ENCODE measurements at regions not wholly inside any gene's neighbourhood (a gene's known extent, or its start where the extent isn't known, plus 50 kb on each side); places are given as distances from the start of the nearest gene placed in this dataset.

DNA sequence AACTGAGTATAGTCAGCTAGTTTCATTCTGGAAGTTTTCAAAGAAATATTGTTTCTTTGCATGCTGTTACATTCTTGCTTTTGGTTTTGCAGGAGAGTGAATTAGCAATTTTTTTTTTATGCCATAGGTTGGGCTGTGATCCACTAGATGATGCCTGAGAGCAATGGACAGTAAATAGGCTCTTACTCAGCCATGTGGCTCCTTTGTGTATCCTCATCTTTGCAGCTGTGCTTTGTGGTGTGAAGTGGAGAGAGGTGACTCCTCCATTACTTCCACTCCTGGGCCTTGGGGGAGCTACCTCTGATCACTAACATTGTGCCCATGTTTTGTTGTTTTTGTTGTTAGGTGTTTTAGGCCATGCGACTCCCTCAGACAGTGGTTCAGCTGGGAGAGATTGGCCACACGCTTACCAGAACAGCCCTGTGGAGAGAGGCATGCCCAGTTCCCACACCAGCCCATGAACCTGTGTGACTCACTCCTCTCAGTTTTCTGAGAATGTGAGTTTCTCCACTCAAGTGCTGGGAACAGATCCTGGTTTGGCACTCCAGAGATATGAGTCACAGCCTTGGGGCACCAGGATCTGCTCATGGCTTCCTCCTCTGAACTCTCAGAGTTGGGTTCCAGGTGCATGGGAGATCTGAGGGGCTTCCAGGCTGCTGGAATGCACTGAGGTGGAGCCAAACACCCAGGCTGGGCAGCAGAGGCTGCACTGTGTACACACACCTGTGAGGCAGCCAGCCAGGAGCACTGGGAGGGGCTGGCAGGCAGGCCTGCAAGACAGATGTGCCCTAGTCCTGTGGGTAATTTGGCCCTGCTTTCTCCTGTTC, 785.3 kb downstream of the ROBO2 start:
- no peak overlapping the region for H3K9ac ChIP-seq (ENCODE audit: low read length)
- H2AFZ ChIP-seq (ENCODE audit: low read depth, low read length, severe bottlenecking) = no peak overlapping the region

DNA sequence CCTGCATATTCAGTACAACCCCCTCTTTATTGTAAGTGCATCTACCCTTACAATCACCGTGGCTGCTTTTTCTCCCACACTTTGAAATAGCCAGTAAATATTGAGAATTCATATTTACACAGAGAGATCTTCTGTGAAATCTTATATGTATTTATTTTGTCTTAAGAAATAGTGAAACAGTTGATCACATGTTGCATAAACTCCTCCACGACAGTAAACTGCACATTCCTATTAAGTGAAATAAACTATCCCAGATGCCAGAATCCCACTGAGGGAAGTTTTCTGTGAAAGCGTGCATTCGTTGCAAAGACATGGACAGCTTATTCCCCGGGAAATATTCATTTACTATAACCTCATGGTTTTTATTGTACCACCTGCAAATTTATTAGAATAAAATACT, 796.0 kb downstream of the ROBO2 start:
- H3K4me2 ChIP-seq (ENCODE audit: low read depth, low read length, poor library complexity, severe bottlenecking) = no peak overlapping the region
- no peaks in the 10 kb centered on the region for H4K20me1 ChIP-seq (ENCODE audit: low read depth, low read length)
- no peaks in the 10 kb centered on the region for H3K9me3 ChIP-seq (ENCODE audit: insufficient read depth, low read length)

More for the DNA sequence above, 785.3 kb downstream of the ROBO2 start:
- Histone ChIP-seq H3K27me3 (ENCODE audit: low read length) (no peaks in the 10 kb centered on the region), H3K79me2 (ENCODE audit: insufficient read depth, low read length) (no peaks in the 10 kb centered on the region), H3K9me3 (ENCODE audit: insufficient read depth, low read length) (no peaks in the 10 kb centered on the region), H3K4me2 (ENCODE audit: low read depth, low read length, poor library complexity, severe bottlenecking) (no peak overlapping the region), H3K36me3 (ENCODE audit: low read length) (no peaks in the 10 kb centered on the region), H3K4me3 (ENCODE audit: insufficient read depth, low read length, poor library complexity, severe bottlenecking) (no peak overlapping the region), H3F3A (ENCODE audit: insufficient read depth) (no peaks in the 10 kb centered on the region), H3K27ac (ENCODE audit: low read depth, low read length) (no peak overlapping the region), H4K20me1 (ENCODE audit: low read depth, low read length) (no peaks in the 10 kb centered on the region), H3K9me2 (replicated peaks; ENCODE audit: insufficient read depth, low read length) (no peaks in the 10 kb centered on the region)
- no peak for TF ChIP-seq EZH2phosphoT487 (conservative IDR thresholded peaks at IDR 0.05; ENCODE audit: low read length)
- TF ChIP-seq, protein P1, sequence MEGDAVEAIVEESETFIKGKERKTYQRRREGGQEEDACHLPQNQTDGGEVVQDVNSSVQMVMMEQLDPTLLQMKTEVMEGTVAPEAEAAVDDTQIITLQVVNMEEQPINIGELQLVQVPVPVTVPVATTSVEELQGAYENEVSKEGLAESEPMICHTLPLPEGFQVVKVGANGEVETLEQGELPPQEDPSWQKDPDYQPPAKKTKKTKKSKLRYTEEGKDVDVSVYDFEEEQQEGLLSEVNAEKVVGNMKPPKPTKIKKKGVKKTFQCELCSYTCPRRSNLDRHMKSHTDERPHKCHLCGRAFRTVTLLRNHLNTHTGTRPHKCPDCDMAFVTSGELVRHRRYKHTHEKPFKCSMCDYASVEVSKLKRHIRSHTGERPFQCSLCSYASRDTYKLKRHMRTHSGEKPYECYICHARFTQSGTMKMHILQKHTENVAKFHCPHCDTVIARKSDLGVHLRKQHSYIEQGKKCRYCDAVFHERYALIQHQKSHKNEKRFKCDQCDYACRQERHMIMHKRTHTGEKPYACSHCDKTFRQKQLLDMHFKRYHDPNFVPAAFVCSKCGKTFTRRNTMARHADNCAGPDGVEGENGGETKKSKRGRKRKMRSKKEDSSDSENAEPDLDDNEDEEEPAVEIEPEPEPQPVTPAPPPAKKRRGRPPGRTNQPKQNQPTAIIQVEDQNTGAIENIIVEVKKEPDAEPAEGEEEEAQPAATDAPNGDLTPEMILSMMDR (IDR thresholded peaks at IDR 0.05; ENCODE audit: insufficient read depth, low read length, poor library complexity, severe bottlenecking) = no peak

DNA sequence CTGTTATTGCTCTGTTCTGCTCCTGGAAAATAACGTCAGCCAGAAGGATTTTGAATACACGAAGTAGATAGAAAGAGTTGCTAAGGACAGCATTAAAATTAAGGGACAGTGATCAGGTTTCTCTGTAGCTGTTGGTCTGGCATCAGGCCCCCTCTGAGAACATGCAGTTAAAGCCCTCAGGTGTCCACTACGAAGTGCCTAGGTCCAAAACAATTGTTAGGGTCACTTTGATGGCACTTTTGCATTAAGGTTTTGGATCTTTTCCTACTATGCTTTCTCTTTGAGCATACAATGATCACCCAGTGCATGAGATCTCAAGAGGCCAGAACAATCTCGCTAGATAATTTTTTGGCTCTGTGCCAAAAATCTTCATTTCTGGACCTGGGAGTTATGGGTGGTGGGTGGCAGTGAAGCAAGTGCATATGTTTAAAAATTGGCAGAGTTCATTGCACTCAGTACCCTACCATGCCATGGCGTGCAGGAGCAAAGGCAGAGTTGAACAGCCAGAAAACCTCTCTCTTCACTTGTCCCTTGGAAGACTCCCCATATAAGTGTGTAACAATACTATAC, 797.6 kb downstream of the ROBO2 start:
- Histone ChIP-seq H3K9ac (ENCODE audit: low read length) (no peak overlapping the region), H3K27me3 (ENCODE audit: low read length) (no peaks in the 10 kb centered on the region), H4K20me1 (ENCODE audit: low read depth, low read length) (no peaks in the 10 kb centered on the region), H3K4me3 (ENCODE audit: insufficient read depth, low read length, poor library complexity, severe bottlenecking) (no peak overlapping the region), H3K4me2 (ENCODE audit: low read depth, low read length, poor library complexity, severe bottlenecking) (no peak overlapping the region), H3K36me3 (ENCODE audit: low read length) (no peaks in the 10 kb centered on the region), H2AFZ (ENCODE audit: low read depth, low read length, severe bottlenecking) (no peak overlapping the region), H3K9me3 (ENCODE audit: insufficient read depth, low read length) (no peaks in the 10 kb centered on the region), H3K79me2 (ENCODE audit: insufficient read depth, low read length) (no peaks in the 10 kb centered on the region), H3F3A (ENCODE audit: insufficient read depth) (no peaks in the 10 kb centered on the region), H3K27ac (ENCODE audit: low read depth, low read length) (no peak overlapping the region), H3K9me2 (replicated peaks; ENCODE audit: insufficient read depth, low read length) (no peaks in the 10 kb centered on the region)
- TF ChIP-seq, protein P1 (IDR thresholded peaks at IDR 0.05; ENCODE audit: insufficient read depth, low read length, poor library complexity, severe bottlenecking) = no peak
- TF ChIP-seq EZH2phosphoT487 (conservative IDR thresholded peaks at IDR 0.05; ENCODE audit: low read length) = no peak

More for the DNA sequence above, 796.0 kb downstream of the ROBO2 start:
- TF ChIP-seq EZH2phosphoT487 (conservative IDR thresholded peaks at IDR 0.05; ENCODE audit: low read length) = no peak
- TF ChIP-seq, protein P1 (IDR thresholded peaks at IDR 0.05; ENCODE audit: insufficient read depth, low read length, poor library complexity, severe bottlenecking) = no peak
- Histone ChIP-seq H3K9ac (ENCODE audit: low read length) (no peak overlapping the region), H3K36me3 (ENCODE audit: low read length) (no peaks in the 10 kb centered on the region), H3K27ac (ENCODE audit: low read depth, low read length) (no peak overlapping the region), H3K27me3 (ENCODE audit: low read length) (no peaks in the 10 kb centered on the region), H2AFZ (ENCODE audit: low read depth, low read length, severe bottlenecking) (no peak overlapping the region), H3K4me3 (ENCODE audit: insufficient read depth, low read length, poor library complexity, severe bottlenecking) (no peak overlapping the region), H3F3A (ENCODE audit: insufficient read depth) (no peaks in the 10 kb centered on the region), H3K79me2 (ENCODE audit: insufficient read depth, low read length) (no peaks in the 10 kb centered on the region), H3K9me2 (replicated peaks; ENCODE audit: insufficient read depth, low read length) (no peaks in the 10 kb centered on the region)
